ENCODE measurements at regions not wholly inside any gene's neighbourhood (a gene's known extent, or its start where the extent isn't known, plus 50 kb on each side); places are given as distances from the start of the nearest gene placed in this dataset.

DNA sequence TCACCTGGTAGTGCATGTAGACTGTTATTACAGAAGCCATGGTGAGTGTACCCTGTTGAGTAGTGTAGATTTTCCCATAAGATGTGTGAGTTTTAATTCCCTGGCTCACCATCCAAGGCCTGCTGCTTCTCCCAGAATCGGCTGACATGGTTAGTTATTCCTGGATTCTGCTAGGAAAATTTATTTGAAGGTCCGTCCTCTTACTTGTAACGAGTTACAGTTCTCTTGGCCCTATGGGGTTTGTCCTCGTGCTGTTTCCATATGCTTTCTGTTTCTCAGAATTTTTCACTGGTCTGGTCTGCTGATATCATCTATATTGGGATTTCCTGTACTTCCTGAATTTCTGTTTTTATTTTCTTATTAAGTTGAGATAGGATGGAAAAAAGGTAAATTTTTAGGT, 423.3 kb upstream of the RGS6 start:
- DNase-seq (ENCODE audit: low read depth, low spot score) (no peak), FAIRE-seq (no peak)
- H3K9me3 ChIP-seq (replicated peaks; ENCODE audit: control insufficient read depth, insufficient read depth, low read length): no peaks in the 10 kb centered on the region
- H3K4me3 ChIP-seq (replicated peaks in 1 of 3; ENCODE audit: insufficient read depth in 1 of 3, low read depth in 1 of 3, low read length in 3 of 3): no peak overlapping the region
- no peaks in the 10 kb centered on the region for H3K27me3 ChIP-seq (ENCODE audit: control insufficient read depth in 2 of 2, insufficient read depth in 2 of 2, low read length in 2 of 2)
- H3K4me1 ChIP-seq (ENCODE audit: control insufficient read depth, extremely low read depth, insufficient read depth, low read length): no peaks in the 10 kb centered on the region
- POLR2A ChIA-PET: no interaction called here
- intact Hi-C loops (cut with micrococcal nuclease): no loop called here
- no peaks in the 10 kb centered on the region for H4K20me1 ChIP-seq (replicated peaks; ENCODE audit: control insufficient read depth, extremely low read depth, insufficient read depth, low read length)
- dilution Hi-C loops (cut with MboI; ENCODE audit: extremely low pct_ligation_motif_present, low sequenced_read_pairs): no loop called here
- no peak overlapping the region for H3K27ac ChIP-seq (ENCODE audit: insufficient read depth, low read depth, low read length)
- H2AFZ ChIP-seq (ENCODE audit: low read depth, low read length): no peak overlapping the region
- no peak overlapping the region for H3K4me2 ChIP-seq (ENCODE audit: insufficient read depth, low read length)
- H3K36me3 ChIP-seq (ENCODE audit: control insufficient read depth in 2 of 2, extremely low read depth in 1 of 2, insufficient read depth in 2 of 2, low read length in 2 of 2): no peaks in the 10 kb centered on the region
- TF ChIP-seq, protein P1, sequence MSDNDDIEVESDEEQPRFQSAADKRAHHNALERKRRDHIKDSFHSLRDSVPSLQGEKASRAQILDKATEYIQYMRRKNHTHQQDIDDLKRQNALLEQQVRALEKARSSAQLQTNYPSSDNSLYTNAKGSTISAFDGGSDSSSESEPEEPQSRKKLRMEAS (IDR thresholded peaks at IDR 0.05; ENCODE audit: insufficient read depth, insufficient read length): no peak
- TF ChIP-seq POLR2AphosphoS5 (IDR thresholded peaks at IDR 0.05; ENCODE audit: insufficient read depth, low read depth, low read length) (no peak), GATA2 (IDR thresholded peaks at IDR 0.05; ENCODE audit: insufficient read depth, insufficient read length, low read depth, low read length) (no peak), FOS (IDR thresholded peaks at IDR 0.05; ENCODE audit: borderline replicate concordance, insufficient read depth, low read length) (no peak), POLR2A (IDR thresholded peaks at IDR 0.05; ENCODE audit: low read depth, low read length) (no peak), EZH2 (IDR thresholded peaks at IDR 0.05; ENCODE audit: borderline replicate concordance, low read depth, low read length, severe bottlenecking) (no peak), MYC (IDR thresholded peaks at IDR 0.05; ENCODE audit: low read depth, low read length) (no peak), JUN (IDR thresholded peaks at IDR 0.05; ENCODE audit: borderline replicate concordance, insufficient read depth, insufficient read length, low read depth) (no peak)
- TF ChIP-seq, protein P2, sequence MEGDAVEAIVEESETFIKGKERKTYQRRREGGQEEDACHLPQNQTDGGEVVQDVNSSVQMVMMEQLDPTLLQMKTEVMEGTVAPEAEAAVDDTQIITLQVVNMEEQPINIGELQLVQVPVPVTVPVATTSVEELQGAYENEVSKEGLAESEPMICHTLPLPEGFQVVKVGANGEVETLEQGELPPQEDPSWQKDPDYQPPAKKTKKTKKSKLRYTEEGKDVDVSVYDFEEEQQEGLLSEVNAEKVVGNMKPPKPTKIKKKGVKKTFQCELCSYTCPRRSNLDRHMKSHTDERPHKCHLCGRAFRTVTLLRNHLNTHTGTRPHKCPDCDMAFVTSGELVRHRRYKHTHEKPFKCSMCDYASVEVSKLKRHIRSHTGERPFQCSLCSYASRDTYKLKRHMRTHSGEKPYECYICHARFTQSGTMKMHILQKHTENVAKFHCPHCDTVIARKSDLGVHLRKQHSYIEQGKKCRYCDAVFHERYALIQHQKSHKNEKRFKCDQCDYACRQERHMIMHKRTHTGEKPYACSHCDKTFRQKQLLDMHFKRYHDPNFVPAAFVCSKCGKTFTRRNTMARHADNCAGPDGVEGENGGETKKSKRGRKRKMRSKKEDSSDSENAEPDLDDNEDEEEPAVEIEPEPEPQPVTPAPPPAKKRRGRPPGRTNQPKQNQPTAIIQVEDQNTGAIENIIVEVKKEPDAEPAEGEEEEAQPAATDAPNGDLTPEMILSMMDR (IDR thresholded peaks at IDR 0.05; ENCODE audit: extremely low read depth in 1 of 2, insufficient read depth in 1 of 2, low read depth in 1 of 2, low read length in 2 of 2): no peak
- CTCF ChIA-PET: interaction anchor here (1.0 kb wide), 1 partner anchor 11 kb away, joined by 4 read pairs; no protein-coding TSS in a partner anchor
- no peak overlapping the region for H3K9ac ChIP-seq (replicated peaks; ENCODE audit: extremely low read depth, insufficient read depth, low read length)
- BruUV-seq (replicated peaks): no TSS peak
- no peaks in the 10 kb centered on the region for H3K79me2 ChIP-seq (ENCODE audit: control insufficient read depth, insufficient read depth, low read length)
- no peaks in the 10 kb centered on the region for H3K9me1 ChIP-seq (replicated peaks; ENCODE audit: control insufficient read depth, extremely low read depth, insufficient read depth, low read length)
